ENCODE measurements at regions not wholly inside any gene's neighbourhood (a gene's known extent, or its start where the extent isn't known, plus 50 kb on each side); places are given as distances from the start of the nearest gene placed in this dataset.

GRCh38 chr3:63167113-63167512 lies 111.0 kb upstream of the SYNPR start:
- TF ChIP-seq POLR2AphosphoS5 (IDR thresholded peaks at IDR 0.05; ENCODE audit: low read depth, low read length) = no peak
- TF ChIP-seq POLR2A (IDR thresholded peaks at IDR 0.05; ENCODE audit: low read depth, low read length) = no peak
- TF ChIP-seq TAF1 (IDR thresholded peaks at IDR 0.05; ENCODE audit: low read depth, low read length) = no peak
